Erythroblast (primary cell): ENCODE measurements at regions not wholly inside any gene's neighbourhood (a gene's known extent, or its start where the extent isn't known, plus 50 kb on each side); places are given as distances from the start of the nearest gene placed in this dataset.

ENCODE experiments used
- GATA1 ChIP-seq: IDR thresholded peaks from 2 replicates; pipeline ENCODE4 v1.6.1; 2011; ENCODE audit warnings: low read depth, mild to moderate bottlenecking, control low read depth, low read length, moderate library complexity
- POLR2A ChIP-seq: IDR thresholded peaks from 2 replicates; pipeline ENCODE4 v1.6.1; 2011; ENCODE audit warnings: mild to moderate bottlenecking, low read length

DNA sequence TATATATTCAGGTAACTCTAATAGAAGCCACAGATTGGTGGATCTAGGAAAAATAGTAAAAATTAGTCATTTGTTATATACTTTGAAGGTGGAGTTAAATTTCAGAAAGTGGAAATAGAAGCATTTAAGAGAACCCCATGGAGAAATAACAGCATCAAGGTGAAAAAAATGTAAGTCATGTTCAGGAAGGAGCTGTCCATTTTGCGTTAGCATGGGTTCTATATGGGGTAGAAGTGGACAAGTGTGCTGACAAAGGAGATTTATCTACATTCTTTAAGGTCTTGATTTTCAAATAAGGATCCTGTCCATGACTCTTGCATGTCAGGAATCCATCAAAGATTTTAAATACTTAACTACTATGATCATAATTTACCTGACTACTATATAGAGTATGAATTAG lies 50.2 kb upstream of the ROBO1 start:
- TF ChIP-seq POLR2A = no peak
- TF ChIP-seq GATA1 = no peak
